Testis (tissue), 2 donors: ENCODE measurements at regions not wholly inside any gene's neighbourhood (a gene's known extent, or its start where the extent isn't known, plus 50 kb on each side); places are given as distances from the start of the nearest gene placed in this dataset.

Source experiments
- POLR2A ChIP-seq: fragments of 450-650 bp; IDR thresholded peaks from one replicate; pipeline ENCODE4 v1.6.1; 2017; ENCODE audit warnings: antibody characterized with exemption, mild to moderate bottlenecking, moderate library complexity
- TF ChIP-seq, protein P1 (sequence below), 3 experiments: fragments of 450-650 bp in 2 of 3; fragments of 200-600 bp in 1 of 3; sonication (generic) in 1 of 3; IDR thresholded peaks; one replicate each; pipeline ENCODE4 v1.5.1; 2016 to 2019; ENCODE audit warnings: antibody characterized with exemption in 3 of 3, mild to moderate bottlenecking in 2 of 3, moderate library complexity in 1 of 3

DNA sequence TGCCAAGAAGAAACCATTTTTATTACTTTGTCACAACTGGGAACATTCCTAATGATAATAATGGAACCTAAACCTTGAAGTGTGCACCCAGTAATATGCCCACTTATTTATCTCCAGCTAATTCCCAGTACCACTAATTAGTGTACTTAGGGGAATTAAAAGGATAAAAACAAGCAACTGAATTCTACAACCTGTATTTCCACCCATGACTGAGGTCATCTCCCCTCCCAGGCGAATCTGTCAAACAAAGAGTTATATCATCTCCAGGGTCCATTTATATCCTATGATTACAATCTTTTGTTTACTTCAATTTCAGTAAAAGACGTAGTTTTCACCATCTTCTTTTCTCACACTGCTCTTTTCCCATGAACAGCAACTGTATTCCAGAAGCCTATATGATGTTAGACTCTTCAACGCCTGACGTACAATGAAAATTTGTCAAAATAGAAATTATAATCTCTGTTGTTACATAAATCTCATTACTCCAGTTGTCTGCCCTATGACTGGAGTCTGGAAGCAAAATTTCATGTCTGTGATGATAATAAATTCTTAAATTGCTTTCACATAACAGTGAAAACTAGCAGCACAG is 177.6 kb downstream of the GOLIM4 start:
- TF ChIP-seq, protein P1, sequence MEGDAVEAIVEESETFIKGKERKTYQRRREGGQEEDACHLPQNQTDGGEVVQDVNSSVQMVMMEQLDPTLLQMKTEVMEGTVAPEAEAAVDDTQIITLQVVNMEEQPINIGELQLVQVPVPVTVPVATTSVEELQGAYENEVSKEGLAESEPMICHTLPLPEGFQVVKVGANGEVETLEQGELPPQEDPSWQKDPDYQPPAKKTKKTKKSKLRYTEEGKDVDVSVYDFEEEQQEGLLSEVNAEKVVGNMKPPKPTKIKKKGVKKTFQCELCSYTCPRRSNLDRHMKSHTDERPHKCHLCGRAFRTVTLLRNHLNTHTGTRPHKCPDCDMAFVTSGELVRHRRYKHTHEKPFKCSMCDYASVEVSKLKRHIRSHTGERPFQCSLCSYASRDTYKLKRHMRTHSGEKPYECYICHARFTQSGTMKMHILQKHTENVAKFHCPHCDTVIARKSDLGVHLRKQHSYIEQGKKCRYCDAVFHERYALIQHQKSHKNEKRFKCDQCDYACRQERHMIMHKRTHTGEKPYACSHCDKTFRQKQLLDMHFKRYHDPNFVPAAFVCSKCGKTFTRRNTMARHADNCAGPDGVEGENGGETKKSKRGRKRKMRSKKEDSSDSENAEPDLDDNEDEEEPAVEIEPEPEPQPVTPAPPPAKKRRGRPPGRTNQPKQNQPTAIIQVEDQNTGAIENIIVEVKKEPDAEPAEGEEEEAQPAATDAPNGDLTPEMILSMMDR (IDR thresholded peaks at IDR 0.05), result no peak
- TF ChIP-seq POLR2A, result no peak
